Fibroblast of the conjunctiva (primary cell): ENCODE measurements at regions not wholly inside any gene's neighbourhood (a gene's known extent, or its start where the extent isn't known, plus 50 kb on each side); places are given as distances from the start of the nearest gene placed in this dataset.

ENCODE experiments used
- DNase-seq: peaks from one replicate; pipeline ENCODE4 v3.0.0-alpha.2; 2010; ENCODE audit warnings: low read depth

DNA sequence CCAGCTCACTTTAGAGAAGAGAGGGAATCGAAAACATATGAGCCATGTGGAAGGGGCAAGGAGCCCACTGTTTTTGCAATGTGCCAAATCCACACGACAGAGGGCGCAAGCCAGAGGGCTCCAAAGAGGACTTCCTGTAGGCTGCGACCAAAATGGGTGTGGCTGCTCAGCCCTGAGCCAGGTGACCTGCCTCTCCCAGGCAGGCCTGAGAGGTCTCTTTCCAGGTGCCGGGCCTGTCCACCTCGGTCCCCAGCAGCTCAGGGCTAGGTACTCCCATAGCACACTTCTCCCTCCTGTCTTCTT, 153.8 kb downstream of the TTC32 start:
- DNase-seq, result no peak

DNA sequence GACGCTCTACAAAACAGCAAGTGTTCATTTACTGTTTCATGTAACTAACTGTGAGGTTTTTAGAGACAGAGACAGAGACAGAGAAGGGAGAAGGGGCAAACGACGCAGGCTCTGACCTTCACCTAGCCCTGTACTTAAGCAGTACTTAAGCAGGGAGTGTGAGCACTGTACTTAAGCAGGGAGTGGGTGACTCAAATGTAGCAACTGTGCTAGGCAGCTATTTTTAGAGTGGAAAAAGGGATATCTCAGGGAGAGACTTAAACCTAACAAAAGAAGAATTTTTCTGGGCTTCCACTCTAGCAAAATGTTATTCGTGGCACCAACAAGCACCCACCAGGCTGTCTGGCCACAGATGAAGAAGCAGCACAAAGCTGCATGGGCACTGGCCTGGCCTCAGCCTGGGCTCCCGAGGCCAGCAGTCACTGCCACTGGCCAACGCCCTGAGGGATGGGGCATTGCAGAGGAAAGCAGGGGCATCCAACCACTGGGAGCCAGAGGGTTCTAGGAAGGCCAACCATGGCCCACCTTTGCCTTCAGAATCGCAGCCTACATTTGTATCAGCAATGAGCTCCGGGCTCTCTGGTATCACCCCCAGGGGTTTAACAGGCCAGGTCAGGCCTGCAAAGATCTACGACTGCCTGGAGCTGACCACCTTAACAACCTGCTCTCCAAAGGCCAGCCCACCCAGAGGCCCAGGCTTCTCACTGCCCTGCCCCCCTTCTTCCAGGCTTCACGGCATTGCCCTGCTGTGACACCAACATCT, 154.3 kb downstream of the TTC32 start:
- no peak for DNase-seq

- no peak for DNase-seq
Observed at GRCh38 chr2:19746611-19747309, 155.0 kb downstream of the TTC32 start.

DNA sequence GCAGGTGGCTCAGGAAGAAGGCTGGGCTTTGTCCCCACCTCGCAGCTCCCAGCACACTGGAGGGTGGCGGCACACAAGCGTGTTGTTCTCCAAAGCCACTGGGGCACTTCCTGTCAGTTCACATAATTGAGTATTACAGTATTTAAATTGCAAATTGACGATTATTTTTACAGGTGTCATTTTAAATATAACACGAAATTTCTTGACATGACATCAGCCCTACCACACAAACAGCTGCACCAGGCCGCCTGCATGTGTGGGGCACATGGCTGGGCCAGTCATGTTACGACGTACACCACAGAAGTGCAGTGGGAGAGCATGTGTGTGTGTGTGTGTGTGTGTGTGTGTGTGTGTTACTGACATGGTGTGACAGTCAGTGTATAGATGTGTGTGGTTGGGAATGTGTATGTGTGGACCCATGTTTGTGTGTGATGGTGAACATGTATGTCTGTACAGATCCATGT, 155.6 kb downstream of the TTC32 start:
- no peak for DNase-seq

- DNase-seq, result no peak
Observed at GRCh38 chr2:19745318-19746136, 156.3 kb downstream of the TTC32 start.

GRCh38 chr2:19744456-19745199, 157.2 kb downstream of the TTC32 start:
- DNase-seq, result no peak

- DNase-seq, result no peak
Observed at GRCh38 chr2:19743641-19744040, 158.1 kb downstream of the TTC32 start.

- DNase-seq, result no peak
Observed at GRCh38 chr2:19742872-19743271, 158.9 kb downstream of the TTC32 start.

- no peak for DNase-seq
Observed at GRCh38 chr2:19739256-19739655, 162.5 kb downstream of the TTC32 start.

DNA sequence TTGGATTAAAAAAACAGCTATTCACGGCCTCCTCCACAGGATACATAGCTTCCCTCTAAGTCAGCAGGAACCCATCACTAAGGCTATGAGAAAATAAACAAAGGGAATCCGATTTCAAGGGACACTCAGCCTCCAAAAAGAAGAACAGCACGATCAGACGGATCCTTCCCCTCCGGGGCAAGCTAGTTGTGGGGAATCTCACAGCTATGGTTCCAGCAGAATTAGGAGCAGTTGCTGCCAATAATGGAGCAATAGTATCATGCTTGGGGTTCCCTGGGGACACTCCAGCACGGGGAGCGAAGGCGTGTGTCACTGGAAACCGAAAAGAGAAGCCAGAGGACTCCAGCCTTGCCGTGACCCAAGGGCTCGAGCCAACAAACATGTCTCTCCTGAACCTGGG, 163.1 kb downstream of the TTC32 start:
- DNase-seq, result peak; percentile 39

DNA sequence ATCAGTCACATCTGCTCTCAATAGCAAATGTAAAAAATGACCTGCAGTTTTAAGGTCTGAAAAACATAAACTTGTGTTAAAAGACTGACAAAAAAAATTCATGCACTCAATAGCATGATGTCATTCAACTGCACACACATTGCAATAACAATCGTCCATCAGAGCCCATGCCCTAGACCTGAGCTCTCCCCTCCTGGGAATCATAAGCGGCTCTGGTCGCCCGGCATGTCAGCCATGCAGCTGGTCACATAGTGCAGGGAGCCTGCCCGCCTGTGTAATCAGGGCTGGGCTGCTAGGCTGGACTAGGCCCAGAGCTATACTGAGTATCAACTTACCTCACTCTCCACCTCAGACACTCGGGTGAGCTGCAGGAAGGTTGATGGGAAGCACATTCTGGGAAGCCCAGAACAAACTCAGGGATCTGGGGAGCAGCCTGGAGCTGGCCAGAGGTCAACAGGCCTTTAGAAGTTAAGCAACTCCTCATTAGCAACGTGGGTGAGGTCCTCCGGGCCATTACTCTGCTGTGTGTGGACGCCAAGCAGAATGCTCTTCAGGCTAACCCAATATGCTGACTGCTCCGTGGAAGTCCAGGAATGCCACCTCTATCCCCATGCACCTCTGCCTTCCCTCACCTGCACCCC, 165.5 kb downstream of the TTC32 start:
- DNase-seq, result no peak

GRCh38 chr2:19733951-19734425, 167.8 kb downstream of the TTC32 start:
- no peak for DNase-seq

- DNase-seq, result no peak
Observed at GRCh38 chr2:19733390-19733789, 168.4 kb downstream of the TTC32 start.

GRCh38 chr2:19732255-19732654, 169.5 kb downstream of the TTC32 start:
- no peak for DNase-seq

DNA sequence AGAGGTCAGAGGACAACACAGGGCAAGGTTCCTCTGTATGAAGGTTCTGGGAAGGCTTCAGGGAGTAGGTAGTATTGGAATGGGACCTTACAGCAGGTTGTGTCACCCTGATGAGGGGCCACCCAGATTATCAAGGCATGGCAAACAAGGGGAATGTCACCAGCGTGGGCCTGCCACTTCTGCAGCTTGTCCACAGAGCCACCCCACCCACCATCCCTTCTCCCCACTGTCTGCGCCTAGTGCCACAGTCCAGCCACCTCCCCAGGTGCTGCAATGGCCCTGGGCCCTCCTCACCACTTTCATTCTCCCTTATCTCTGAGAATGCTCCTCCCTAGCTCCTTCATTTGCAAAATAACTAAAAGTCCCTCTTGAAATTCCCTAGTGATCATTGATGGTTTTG, 170.3 kb downstream of the TTC32 start:
- DNase-seq, result no peak

- no peak for DNase-seq
Observed at GRCh38 chr2:19731037-19731436, 170.7 kb downstream of the TTC32 start.

- no peak for DNase-seq
Observed at GRCh38 chr2:19728125-19728524, 173.7 kb downstream of the TTC32 start.

DNA sequence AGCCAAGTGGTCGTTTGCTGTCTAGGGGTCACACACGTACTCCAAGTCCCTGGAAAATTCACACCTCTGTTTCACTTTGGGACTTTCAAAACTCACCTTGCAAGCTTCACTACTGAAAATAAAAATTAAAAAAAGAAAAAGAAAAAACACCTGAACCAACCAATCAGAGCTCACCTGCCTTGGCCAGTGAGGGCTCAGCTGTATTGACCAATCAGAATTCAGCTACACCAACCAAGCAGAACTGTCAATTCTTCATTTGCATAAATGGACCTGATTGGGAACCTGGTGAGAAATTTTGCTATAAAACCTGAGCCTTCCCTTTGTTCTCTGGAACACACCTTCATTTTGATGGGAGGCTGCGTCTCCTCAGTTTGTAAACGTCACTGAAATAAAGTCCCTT, 176.4 kb downstream of the TTC32 start:
- no peak for DNase-seq

GRCh38 chr2:19723021-19723420, 178.8 kb downstream of the TTC32 start:
- no peak for DNase-seq

- peak; percentile 16 for DNase-seq
Observed at GRCh38 chr2:19722531-19722971, 179.2 kb downstream of the TTC32 start.

DNA sequence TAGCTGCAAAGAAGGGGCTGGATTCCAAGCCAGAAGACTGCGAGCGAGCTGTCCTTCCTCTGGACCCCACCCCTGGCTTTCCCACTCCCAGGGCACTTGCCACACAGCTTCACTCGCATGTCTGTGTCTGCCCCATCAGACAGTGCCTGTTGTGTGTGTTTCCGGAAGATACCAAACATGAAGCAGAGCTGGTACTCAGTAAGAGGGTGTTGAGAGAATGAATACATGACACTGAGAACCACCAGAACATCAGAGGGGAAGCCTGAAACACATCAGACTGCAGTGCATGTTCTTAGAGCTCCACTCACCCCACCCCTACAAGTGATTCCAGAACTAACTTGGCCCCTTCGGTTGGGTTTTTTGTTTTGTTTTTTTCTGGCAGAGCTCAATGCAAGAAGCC, 181.5 kb downstream of the TTC32 start:
- DNase-seq, result no peak

DNA sequence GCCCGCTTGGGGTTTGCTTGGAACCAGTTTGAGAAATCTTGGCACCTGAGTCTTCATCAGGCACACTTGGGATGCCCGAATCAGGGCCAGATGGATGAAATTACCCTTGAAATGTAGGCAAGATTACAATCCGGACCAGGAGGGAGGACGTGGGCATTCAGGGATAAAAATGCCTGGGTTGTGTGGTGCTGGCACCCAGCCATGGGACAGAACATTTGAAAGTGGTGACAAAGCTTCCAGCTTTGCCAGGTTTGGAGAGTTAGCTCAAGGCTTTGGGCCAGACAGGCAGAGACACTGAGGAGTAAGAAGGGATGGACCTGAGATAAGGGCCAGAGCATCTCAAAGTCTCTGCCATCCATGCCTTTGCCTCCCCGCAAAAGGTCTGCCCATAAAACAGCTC, 182.2 kb downstream of the TTC32 start:
- no peak for DNase-seq
